WTC11 (cell line): ENCODE measurements at regions not wholly inside any gene's neighbourhood (a gene's known extent, or its start where the extent isn't known, plus 50 kb on each side); places are given as distances from the start of the nearest gene placed in this dataset.

Experiments
- ATAC-seq: fragments of 200-7000 bp; cut with Tn5 transposase; 2 replicates; pipeline ENCODE4 v1.10.0; 2021; ENCODE audit warnings: mild to moderate bottlenecking, moderate library complexity
- CTCF ChIA-PET: fragments of 300-600 bp; sonication (Branson Sonifier 250); formaldehyde crosslinking; loops from one replicate; lab custom pipeline; 2021; ENCODE audit warnings: antibody characterized with exemption; lab: Charles Lee
- POLR2A ChIA-PET: fragments of 350-600 bp; sonication (Branson Sonifier 250); formaldehyde crosslinking; loops from one replicate; lab custom pipeline; 2021; ENCODE audit warnings: antibody characterized with exemption; lab: Charles Lee
- DNase-seq: peaks from one replicate; pipeline ENCODE4 v3.0.0; 2021; ENCODE audit warnings: low spot score
- H3K27ac Mint-ChIP-seq: 2 replicates; pipeline ENCODE4 v1.8.0; 2021; ENCODE audit warnings: mixed read lengths
- H3K27me3 Mint-ChIP-seq: 2 replicates; pipeline ENCODE4 v1.8.0; 2021; ENCODE audit warnings: low read depth, mild to moderate bottlenecking, moderate library complexity, mixed read lengths
- H3K36me3 Mint-ChIP-seq: 2 replicates; pipeline ENCODE4 v1.8.0; 2021; ENCODE audit warnings: mixed read lengths
- H3K4me1 Mint-ChIP-seq: 2 replicates; pipeline ENCODE4 v1.8.0; 2022; ENCODE audit warnings: mixed read lengths
- H3K4me3 Mint-ChIP-seq: 2 replicates; pipeline ENCODE4 v1.8.0; 2021; ENCODE audit warnings: mild to moderate bottlenecking, moderate library complexity, mixed read lengths
- H3K9me3 Mint-ChIP-seq: 2 replicates; pipeline ENCODE4 v1.8.0; 2021; ENCODE audit warnings: mixed read lengths
- ATF1 ChIP-seq: sonication (generic); formaldehyde crosslinking; IDR thresholded peaks from 2 replicates; pipeline ENCODE4 v1.8.1; 2023; ENCODE audit warnings: mild to moderate bottlenecking, moderate library complexity, missing genetic modification reagents
- ELF4 ChIP-seq: sonication (generic); formaldehyde crosslinking; IDR thresholded peaks from 2 replicates; pipeline ENCODE4 v1.8.1; 2022; ENCODE audit warnings: low read depth, mild to moderate bottlenecking, moderate library complexity, missing genetic modification reagents
- ETV6 ChIP-seq: sonication (generic); formaldehyde crosslinking; IDR thresholded peaks from 2 replicates; pipeline ENCODE4 v1.8.1; 2022; ENCODE audit warnings: mild to moderate bottlenecking, missing genetic modification reagents
- FOXJ3 ChIP-seq: sonication (generic); formaldehyde crosslinking; IDR thresholded peaks from 2 replicates; pipeline ENCODE4 v1.9.0; 2021; ENCODE audit warnings: missing genetic modification reagents, mild to moderate bottlenecking, borderline replicate concordance
- FOXK1 ChIP-seq: sonication (generic); formaldehyde crosslinking; IDR thresholded peaks from 2 replicates; pipeline ENCODE4 v1.8.0; 2022; ENCODE audit warnings: mild to moderate bottlenecking, moderate library complexity, missing genetic modification reagents
- GABPB1 ChIP-seq: sonication (generic); formaldehyde crosslinking; IDR thresholded peaks from 2 replicates; pipeline ENCODE4 v1.8.1; 2023; ENCODE audit warnings: mild to moderate bottlenecking, missing genetic modification reagents
- HMGA2 ChIP-seq: fragments of 250-450 bp; sonication (Bioruptor Pico); IDR thresholded peaks from 2 replicates; pipeline ENCODE4 v1.4.0; 2021; ENCODE audit warnings: mild to moderate bottlenecking, moderate library complexity
- JAZF1 ChIP-seq: fragments of 250-450 bp; sonication (Bioruptor Pico); IDR thresholded peaks from 2 replicates; pipeline ENCODE4 v1.9.0; 2021; ENCODE audit warnings: moderate library complexity, mild to moderate bottlenecking, inconsistent platforms
- NFATC4 ChIP-seq: fragments of 250-450 bp; sonication (Bioruptor Pico); IDR thresholded peaks from 2 replicates; pipeline ENCODE4 v1.9.0; 2021; ENCODE audit warnings: mild to moderate bottlenecking
- NFYB ChIP-seq: sonication (generic); formaldehyde crosslinking; conservative IDR thresholded peaks from 2 replicates; pipeline ENCODE4 v1.8.0; 2022; ENCODE audit warnings: low read depth, missing genetic modification reagents
- NR3C1 ChIP-seq: sonication (generic); formaldehyde crosslinking; conservative IDR thresholded peaks from 2 replicates; pipeline ENCODE4 v1.8.1; 2023; ENCODE audit warnings: low read depth, mild to moderate bottlenecking, missing genetic modification reagents
- OVOL2 ChIP-seq: fragments of 250-450 bp; sonication (Bioruptor Pico); IDR thresholded peaks from 2 replicates; pipeline ENCODE4 v1.9.0; 2021; ENCODE audit warnings: mild to moderate bottlenecking, borderline replicate concordance
- PRRX2 ChIP-seq: fragments of 250-450 bp; sonication (Bioruptor Pico); IDR thresholded peaks from 2 replicates; pipeline ENCODE4 v1.8.0; 2021; ENCODE audit warnings: mild to moderate bottlenecking
- RELA ChIP-seq: sonication (generic); formaldehyde crosslinking; IDR thresholded peaks from 2 replicates; pipeline ENCODE4 v1.8.1; 2022; ENCODE audit warnings: missing genetic modification reagents, mild to moderate bottlenecking, borderline replicate concordance
- RORB ChIP-seq: fragments of 250-450 bp; sonication (Bioruptor Pico); IDR thresholded peaks from 2 replicates; pipeline ENCODE4 v1.9.0; 2021; ENCODE audit warnings: mild to moderate bottlenecking
- SMAD3 ChIP-seq: sonication (generic); formaldehyde crosslinking; IDR thresholded peaks from 2 replicates; pipeline ENCODE4 v1.8.0; 2022; ENCODE audit warnings: missing genetic modification reagents, mild to moderate bottlenecking, borderline replicate concordance
- SMAD4 ChIP-seq: sonication (generic); formaldehyde crosslinking; IDR thresholded peaks from 2 replicates; pipeline ENCODE4 v1.8.0; 2022; ENCODE audit warnings: mild to moderate bottlenecking, missing genetic modification reagents
- TCF7 ChIP-seq: sonication (generic); formaldehyde crosslinking; IDR thresholded peaks from 2 replicates; pipeline ENCODE4 v1.8.0; 2022; ENCODE audit warnings: mild to moderate bottlenecking, low read depth, missing genetic modification reagents, moderate library complexity
- ZNF138 ChIP-seq: sonication (generic); formaldehyde crosslinking; conservative IDR thresholded peaks from 2 replicates; pipeline ENCODE4 v1.8.1; 2022; ENCODE audit warnings: mild to moderate bottlenecking, moderate library complexity, missing genetic modification reagents
- ZNF423 ChIP-seq: fragments of 250-450 bp; sonication (Bioruptor Pico); IDR thresholded peaks from 2 replicates; pipeline ENCODE4 v2.1.2; 2022; ENCODE audit warnings: mild to moderate bottlenecking, moderate library complexity
- TF ChIP-seq, protein P1 (sequence below): sonication (generic); formaldehyde crosslinking; IDR thresholded peaks from 2 replicates; pipeline ENCODE4 v1.8.0; 2023; ENCODE audit warnings: missing genetic modification reagents, mild to moderate bottlenecking, borderline replicate concordance
- TF ChIP-seq, protein P2 (sequence below): sonication (generic); formaldehyde crosslinking; IDR thresholded peaks from 2 replicates; pipeline ENCODE4 v1.8.1; 2023; ENCODE audit warnings: mild to moderate bottlenecking, missing genetic modification reagents
- TF ChIP-seq, protein P3 (sequence below): fragments of 250-450 bp; sonication (Bioruptor Pico); conservative IDR thresholded peaks from 2 replicates; pipeline ENCODE4 v1.9.0; 2021; ENCODE audit warnings: mild to moderate bottlenecking
- TF ChIP-seq, protein P4 (sequence below): fragments of 250-450 bp; sonication (Bioruptor Pico); IDR thresholded peaks from 2 replicates; pipeline ENCODE4 v1.8.0; 2021; ENCODE audit warnings: mild to moderate bottlenecking
- TF ChIP-seq, protein P5 (sequence below): sonication (generic); formaldehyde crosslinking; conservative IDR thresholded peaks from 2 replicates; pipeline ENCODE4 v1.8.1; 2023; ENCODE audit warnings: mild to moderate bottlenecking, low read depth, missing genetic modification reagents, moderate library complexity
- TF ChIP-seq, protein P6 (sequence below): sonication (generic); formaldehyde crosslinking; IDR thresholded peaks from 2 replicates; pipeline ENCODE4 v1.8.0; 2022; ENCODE audit warnings: mild to moderate bottlenecking, missing genetic modification reagents

DNA sequence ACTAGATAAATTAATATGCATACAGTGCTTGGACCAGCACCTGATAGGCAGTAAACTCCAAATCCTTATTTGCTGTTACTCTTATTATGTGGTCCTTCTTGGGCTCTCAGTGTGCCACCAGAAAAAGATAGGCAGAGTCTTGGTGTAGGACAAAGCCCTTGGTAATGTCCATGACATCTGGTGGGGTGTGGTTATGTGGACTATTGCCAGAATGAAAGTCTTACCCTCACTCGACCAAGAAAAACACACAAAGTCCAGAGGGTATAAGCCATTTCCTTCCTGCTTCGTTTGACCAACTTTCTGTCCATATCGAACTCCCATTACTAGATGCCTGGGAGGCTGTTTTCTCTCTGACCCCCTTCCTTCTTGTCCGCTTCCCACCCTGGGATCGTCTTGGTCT is 140.9 kb downstream of the UTP18 start (continued):
- TF ChIP-seq, protein P1, sequence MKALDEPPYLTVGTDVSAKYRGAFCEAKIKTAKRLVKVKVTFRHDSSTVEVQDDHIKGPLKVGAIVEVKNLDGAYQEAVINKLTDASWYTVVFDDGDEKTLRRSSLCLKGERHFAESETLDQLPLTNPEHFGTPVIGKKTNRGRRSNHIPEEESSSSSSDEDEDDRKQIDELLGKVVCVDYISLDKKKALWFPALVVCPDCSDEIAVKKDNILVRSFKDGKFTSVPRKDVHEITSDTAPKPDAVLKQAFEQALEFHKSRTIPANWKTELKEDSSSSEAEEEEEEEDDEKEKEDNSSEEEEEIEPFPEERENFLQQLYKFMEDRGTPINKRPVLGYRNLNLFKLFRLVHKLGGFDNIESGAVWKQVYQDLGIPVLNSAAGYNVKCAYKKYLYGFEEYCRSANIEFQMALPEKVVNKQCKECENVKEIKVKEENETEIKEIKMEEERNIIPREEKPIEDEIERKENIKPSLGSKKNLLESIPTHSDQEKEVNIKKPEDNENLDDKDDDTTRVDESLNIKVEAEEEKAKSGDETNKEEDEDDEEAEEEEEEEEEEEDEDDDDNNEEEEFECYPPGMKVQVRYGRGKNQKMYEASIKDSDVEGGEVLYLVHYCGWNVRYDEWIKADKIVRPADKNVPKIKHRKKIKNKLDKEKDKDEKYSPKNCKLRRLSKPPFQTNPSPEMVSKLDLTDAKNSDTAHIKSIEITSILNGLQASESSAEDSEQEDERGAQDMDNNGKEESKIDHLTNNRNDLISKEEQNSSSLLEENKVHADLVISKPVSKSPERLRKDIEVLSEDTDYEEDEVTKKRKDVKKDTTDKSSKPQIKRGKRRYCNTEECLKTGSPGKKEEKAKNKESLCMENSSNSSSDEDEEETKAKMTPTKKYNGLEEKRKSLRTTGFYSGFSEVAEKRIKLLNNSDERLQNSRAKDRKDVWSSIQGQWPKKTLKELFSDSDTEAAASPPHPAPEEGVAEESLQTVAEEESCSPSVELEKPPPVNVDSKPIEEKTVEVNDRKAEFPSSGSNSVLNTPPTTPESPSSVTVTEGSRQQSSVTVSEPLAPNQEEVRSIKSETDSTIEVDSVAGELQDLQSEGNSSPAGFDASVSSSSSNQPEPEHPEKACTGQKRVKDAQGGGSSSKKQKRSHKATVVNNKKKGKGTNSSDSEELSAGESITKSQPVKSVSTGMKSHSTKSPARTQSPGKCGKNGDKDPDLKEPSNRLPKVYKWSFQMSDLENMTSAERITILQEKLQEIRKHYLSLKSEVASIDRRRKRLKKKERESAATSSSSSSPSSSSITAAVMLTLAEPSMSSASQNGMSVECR, result no peak
- TF ChIP-seq ATF1 (no peak), FOXK1 (CRISPR knock-in tag) (no peak), TCF7 (CRISPR knock-in tag) (no peak), ELF4 (no peak), PRRX2 (CRISPR knock-in tag) (no peak), NFYB (no peak), JAZF1 (no peak), FOXJ3 (no peak), ZNF138 (CRISPR knock-in tag) (no peak), OVOL2 (CRISPR knock-in tag) (no peak)
- TF ChIP-seq, protein P2, sequence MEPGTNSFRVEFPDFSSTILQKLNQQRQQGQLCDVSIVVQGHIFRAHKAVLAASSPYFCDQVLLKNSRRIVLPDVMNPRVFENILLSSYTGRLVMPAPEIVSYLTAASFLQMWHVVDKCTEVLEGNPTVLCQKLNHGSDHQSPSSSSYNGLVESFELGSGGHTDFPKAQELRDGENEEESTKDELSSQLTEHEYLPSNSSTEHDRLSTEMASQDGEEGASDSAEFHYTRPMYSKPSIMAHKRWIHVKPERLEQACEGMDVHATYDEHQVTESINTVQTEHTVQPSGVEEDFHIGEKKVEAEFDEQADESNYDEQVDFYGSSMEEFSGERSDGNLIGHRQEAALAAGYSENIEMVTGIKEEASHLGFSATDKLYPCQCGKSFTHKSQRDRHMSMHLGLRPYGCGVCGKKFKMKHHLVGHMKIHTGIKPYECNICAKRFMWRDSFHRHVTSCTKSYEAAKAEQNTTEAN (CRISPR knock-in tag), result no peak

DNA sequence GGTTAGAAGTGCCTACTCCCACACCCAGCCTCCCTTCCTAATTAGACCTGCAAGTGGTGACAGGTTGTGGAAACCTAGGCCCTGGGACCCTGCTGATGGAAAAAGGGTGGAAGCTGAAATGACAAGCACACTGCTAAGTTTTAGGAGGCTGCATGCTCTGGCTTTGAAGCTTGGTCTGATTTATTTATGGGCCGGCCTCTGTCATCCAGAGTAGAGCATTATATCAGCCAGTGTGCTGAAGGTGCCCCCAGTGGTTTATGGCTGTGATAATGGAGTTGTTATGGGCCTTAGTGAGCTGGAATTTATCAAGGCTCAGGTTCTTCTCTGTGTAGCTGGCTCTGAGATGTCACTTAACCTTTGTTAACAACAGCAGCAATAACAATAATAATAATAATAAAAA is 142.6 kb downstream of the UTP18 start:
- Mint-ChIP-seq H3K36me3 (no peaks in the 10 kb centered on the region), H3K9me3 (no peaks in the 10 kb centered on the region), H3K27ac (no peak overlapping the region), H3K4me3 (no peak overlapping the region), H3K4me1 (0 out of 2 replicates have a peak, but pooled peaks cover 4% of the 10 kb centered on the region), H3K27me3 (0 out of 2 replicates have a peak, but pooled peaks cover 2% of the 10 kb centered on the region)
- ATAC-seq (no peak), DNase-seq (no peak)
- ChIA-PET POLR2A (no interaction called here), CTCF (interaction anchor here (0.9 to 1.3 kb wide), 4 partner anchors 31 to 59 kb away, joined by 3 to 7 read pairs (median 5); no protein-coding TSS in a partner anchor)
- no peak for TF ChIP-seq ETV6
- TF ChIP-seq, protein P2 (CRISPR knock-in tag), result no peak
- TF ChIP-seq, protein P3, sequence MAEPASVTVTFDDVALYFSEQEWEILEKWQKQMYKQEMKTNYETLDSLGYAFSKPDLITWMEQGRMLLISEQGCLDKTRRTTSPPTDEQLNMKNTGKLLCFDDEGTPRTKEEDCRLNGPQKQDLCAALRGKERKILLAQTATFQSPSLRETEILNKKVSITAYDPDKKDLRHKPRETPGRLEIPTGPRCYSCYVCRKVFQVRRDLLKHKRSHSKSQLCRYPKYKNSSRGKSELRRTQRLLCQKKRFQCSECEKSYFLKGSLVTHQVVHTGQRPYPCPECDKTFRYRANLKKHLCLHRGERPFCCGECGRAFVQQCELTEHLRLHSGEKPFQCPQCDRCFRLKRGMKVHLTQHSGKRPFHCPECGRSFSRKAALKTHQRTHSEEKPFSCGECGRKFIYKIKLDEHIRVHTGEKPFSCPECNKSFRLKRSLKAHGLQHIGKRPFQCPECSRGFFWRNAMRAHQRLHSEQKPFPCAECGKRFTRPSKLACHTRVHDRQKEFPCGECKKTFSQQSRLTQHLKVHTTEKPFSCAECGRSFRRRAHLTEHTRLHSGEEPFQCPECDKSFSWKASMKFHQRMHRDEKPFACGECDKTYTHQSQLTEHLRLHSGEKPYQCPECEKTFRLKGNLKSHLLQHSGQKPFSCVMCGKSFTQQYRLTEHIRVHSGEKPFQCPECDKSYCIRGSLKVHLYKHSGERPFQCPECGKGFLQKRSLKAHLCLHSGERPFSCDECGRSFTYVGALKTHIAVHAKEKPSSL (CRISPR knock-in tag), result no peak
- TF ChIP-seq, protein P4, sequence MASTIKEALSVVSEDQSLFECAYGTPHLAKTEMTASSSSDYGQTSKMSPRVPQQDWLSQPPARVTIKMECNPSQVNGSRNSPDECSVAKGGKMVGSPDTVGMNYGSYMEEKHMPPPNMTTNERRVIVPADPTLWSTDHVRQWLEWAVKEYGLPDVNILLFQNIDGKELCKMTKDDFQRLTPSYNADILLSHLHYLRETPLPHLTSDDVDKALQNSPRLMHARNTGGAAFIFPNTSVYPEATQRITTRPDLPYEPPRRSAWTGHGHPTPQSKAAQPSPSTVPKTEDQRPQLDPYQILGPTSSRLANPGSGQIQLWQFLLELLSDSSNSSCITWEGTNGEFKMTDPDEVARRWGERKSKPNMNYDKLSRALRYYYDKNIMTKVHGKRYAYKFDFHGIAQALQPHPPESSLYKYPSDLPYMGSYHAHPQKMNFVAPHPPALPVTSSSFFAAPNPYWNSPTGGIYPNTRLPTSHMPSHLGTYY (CRISPR knock-in tag), result no peak
- TF ChIP-seq, protein P5, sequence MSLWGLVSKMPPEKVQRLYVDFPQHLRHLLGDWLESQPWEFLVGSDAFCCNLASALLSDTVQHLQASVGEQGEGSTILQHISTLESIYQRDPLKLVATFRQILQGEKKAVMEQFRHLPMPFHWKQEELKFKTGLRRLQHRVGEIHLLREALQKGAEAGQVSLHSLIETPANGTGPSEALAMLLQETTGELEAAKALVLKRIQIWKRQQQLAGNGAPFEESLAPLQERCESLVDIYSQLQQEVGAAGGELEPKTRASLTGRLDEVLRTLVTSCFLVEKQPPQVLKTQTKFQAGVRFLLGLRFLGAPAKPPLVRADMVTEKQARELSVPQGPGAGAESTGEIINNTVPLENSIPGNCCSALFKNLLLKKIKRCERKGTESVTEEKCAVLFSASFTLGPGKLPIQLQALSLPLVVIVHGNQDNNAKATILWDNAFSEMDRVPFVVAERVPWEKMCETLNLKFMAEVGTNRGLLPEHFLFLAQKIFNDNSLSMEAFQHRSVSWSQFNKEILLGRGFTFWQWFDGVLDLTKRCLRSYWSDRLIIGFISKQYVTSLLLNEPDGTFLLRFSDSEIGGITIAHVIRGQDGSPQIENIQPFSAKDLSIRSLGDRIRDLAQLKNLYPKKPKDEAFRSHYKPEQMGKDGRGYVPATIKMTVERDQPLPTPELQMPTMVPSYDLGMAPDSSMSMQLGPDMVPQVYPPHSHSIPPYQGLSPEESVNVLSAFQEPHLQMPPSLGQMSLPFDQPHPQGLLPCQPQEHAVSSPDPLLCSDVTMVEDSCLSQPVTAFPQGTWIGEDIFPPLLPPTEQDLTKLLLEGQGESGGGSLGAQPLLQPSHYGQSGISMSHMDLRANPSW (CRISPR knock-in tag), result no peak
- TF ChIP-seq ZNF423 (CRISPR knock-in tag), result no peak
- no peak for TF ChIP-seq NFATC4 (CRISPR knock-in tag)
- TF ChIP-seq, protein P6, sequence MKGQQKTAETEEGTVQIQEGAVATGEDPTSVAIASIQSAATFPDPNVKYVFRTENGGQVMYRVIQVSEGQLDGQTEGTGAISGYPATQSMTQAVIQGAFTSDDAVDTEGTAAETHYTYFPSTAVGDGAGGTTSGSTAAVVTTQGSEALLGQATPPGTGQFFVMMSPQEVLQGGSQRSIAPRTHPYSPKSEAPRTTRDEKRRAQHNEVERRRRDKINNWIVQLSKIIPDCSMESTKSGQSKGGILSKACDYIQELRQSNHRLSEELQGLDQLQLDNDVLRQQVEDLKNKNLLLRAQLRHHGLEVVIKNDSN, result no peak
- TF ChIP-seq SMAD4 (CRISPR knock-in tag), result no peak
- TF ChIP-seq NR3C1, result no peak
- TF ChIP-seq SMAD3 (CRISPR knock-in tag), result no peak
- no peak for TF ChIP-seq RELA (CRISPR knock-in tag)
- no peak for TF ChIP-seq GABPB1
- no peak for TF ChIP-seq HMGA2 (CRISPR knock-in tag)
- TF ChIP-seq RORB (CRISPR knock-in tag), result no peak
